Fibroblast of skin of left quadriceps (primary cell): ENCODE measurements at regions not wholly inside any gene's neighbourhood (a gene's known extent, or its start where the extent isn't known, plus 50 kb on each side); places are given as distances from the start of the nearest gene placed in this dataset.
"Not testable (repeated sequence)": the region's sequence is repeated elsewhere in the genome, so short reads cannot be mapped to it uniquely, and the experiment has no call there.

Experiments used
- DNase-seq, 2 experiments: peaks; one replicate each; pipeline ENCODE4 v3.0.0-alpha.2; 2013; ENCODE audit warnings: low read depth in 2 of 2

GRCh38 chr1:48084826-48085225 is 87.6 kb upstream of the TRABD2B start:
- DNase-seq = no peak

- no peak for DNase-seq
Measured at GRCh38 chr1:48082271-48082962, 85.2 kb upstream of the TRABD2B start.

DNA sequence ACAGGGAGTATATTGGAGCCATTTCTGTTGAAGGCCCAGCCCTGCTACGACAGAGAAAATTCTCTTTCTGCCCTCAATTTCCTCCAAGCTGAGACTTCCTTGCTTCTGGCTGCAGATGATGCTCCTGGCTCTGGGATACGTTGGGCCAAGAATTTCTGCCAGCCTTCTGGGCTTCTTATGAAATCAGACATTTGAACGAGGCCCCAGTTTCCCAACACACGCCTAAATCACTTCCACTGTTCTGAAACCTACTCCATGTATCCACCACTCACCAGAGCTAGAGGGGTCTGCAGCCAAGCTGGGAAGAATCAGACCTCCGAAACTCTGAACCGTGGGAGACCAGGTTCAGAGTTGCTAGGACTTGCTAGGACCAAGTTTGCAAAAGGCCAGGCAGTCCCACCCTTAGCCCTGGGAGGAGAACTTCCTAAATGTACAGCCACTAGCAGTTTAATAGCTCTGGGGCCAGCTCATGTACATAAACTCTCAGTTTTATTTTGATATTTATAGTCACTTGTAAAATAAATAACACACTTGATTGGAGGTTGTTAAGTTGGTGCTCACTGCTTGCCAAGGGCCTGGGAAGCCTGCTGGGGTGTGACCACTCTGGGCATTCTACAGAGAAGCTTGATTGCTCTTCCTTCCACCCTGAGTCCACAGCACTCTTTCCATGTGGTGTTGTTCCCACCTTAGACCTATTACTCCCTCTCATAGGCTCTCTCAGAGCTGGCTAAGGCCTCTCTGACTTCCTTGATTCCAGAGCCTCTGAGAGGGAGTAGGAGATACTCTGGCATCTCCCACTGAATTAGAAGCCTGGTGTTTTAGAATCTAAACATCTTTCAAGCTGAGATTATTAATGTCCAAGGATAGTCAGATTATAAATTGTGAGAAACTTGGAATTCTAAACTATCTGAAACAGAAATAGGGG is 83.4 kb upstream of the TRABD2B start:
- no peak for DNase-seq

- no peak for DNase-seq
Measured at GRCh38 chr1:48079096-48079495, 81.9 kb upstream of the TRABD2B start.

- DNase-seq = no peak
Measured at GRCh38 chr1:48077795-48078222, 80.6 kb upstream of the TRABD2B start.

- no peak for DNase-seq
Measured at GRCh38 chr1:48076017-48076416, 78.8 kb upstream of the TRABD2B start.

- no peak for DNase-seq
Measured at GRCh38 chr1:48073798-48074530, 76.8 kb upstream of the TRABD2B start.

GRCh38 chr1:48071513-48071912 is 74.3 kb upstream of the TRABD2B start:
- no peak for DNase-seq

DNA sequence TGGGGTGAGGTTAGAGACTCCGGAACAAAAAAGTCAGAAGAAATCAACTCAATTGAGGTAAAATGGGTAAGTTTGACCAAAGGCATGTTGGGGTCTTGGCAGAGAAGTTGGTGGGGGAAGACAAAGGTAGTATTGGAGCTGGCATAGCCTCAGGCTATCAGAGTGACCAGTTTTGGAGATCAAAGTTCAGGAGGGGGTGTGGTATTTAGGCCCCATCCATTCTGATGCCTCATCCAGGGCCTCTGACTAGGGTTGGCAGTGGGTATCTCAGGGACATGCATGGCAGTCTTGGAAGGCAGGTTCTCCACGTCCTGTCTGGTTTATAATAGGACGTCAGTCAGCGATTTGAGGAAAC is 73.2 kb upstream of the TRABD2B start:
- DNase-seq = no peak

GRCh38 chr1:48069662-48070395 is 72.6 kb upstream of the TRABD2B start:
- no peak for DNase-seq

DNA sequence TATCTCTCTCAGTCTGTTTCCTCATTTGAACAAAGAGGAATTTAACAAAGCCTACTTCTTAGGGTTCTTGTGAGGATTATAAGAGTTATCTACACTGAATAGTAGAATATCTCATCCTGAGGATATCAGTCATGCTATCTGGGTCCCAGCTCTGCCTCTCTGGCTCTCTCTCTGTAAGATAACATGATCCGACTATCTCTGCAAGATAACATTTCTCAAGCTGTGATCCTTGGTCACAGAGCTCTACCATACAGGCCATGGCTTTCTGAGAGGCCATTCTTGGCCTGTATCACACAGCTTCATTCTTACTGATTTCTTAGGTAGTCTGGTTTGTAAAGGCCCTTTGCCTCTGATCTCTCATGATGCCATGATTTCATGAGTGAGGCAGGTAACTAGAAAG is 71.0 kb upstream of the TRABD2B start:
- DNase-seq = no peak

DNA sequence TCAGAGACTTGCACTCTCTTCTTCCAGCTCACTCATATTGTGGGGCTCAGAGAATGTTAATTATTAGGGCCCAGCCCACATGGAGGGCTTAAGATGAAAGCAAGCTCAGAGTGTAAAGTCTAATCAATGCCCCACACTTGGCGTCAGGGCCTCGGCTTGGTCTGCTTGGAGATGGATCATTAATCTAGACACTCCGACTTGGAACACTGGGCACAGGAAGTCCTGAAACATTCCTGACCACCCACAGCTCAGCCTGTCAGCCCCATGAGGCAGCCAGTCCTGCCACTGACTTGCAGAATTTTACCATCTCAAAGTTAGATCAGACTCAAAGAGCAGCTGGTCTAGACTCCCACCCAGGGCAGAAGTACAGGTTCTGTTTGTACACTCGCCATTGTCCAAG is 69.8 kb upstream of the TRABD2B start:
- DNase-seq = no peak

- not testable (repeated sequence) for DNase-seq
Measured at GRCh38 chr1:48064693-48065092, 67.5 kb upstream of the TRABD2B start.

GRCh38 chr1:48062353-48062752 is 65.2 kb upstream of the TRABD2B start:
- DNase-seq = no peak

DNA sequence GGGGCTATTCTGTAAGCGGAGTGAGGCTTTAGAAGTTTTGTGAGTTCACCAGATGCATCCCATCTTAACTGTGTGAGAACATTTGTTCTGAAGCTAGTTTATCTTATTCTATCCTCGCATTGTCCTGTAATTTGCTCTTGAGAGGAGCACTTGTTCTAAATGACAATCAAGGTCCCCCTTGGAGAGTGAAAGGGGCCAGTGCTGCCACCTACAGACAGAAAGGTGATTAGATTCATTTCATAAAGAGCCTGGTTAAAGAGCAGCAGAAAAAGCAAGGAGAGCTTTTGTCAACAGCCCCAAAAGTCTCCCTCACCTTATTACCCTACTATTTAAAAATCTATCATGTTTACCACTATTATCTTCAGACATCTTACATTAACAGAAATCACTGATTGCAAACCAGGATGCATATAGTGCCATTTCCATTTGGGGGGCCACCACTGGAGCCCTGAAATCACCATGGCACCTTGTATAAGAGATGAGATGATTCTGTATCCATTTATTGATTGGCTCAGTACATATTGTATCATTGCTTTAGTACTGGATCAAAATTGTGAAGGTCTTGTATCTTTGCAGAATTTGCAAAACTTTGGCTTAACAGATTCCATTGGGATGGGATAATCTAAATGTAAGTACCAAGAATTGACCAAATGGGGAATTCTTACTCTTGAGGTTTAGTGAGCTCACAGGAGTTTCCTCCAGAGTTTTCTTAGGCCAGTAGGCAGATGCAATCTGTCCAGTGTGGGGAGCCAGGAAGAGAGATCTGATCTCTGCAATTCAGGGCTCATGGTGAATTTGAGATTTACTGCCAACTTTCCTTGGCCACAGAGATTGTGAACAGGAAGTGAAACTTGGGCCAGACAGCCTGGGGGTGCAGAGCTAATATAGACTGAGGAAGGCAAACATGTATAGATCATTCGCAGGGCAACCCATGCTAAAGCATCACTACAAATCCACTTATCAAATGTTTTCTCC is 64.3 kb upstream of the TRABD2B start:
- peak in 1 of 2 experiments; percentile 18 for DNase-seq

DNA sequence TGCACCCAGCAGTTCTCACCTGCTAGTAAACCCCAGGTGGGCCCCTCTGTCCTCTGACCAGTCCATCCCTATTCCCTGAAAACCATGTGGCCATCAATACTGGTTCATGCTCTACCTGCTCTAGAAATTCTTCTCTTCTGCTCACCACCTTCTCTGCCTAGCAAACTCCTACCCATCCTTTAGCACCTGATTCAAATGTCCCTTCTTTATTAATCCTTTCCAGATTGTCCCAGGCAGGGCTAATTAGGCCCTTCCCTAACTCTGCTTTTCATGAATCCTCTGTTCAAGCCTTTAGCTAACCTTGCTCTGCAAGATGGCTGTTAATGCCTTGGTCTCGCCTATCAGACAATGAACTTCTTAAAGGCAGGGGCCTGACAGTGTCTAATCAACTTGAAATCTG is 62.1 kb upstream of the TRABD2B start:
- DNase-seq = no peak

DNA sequence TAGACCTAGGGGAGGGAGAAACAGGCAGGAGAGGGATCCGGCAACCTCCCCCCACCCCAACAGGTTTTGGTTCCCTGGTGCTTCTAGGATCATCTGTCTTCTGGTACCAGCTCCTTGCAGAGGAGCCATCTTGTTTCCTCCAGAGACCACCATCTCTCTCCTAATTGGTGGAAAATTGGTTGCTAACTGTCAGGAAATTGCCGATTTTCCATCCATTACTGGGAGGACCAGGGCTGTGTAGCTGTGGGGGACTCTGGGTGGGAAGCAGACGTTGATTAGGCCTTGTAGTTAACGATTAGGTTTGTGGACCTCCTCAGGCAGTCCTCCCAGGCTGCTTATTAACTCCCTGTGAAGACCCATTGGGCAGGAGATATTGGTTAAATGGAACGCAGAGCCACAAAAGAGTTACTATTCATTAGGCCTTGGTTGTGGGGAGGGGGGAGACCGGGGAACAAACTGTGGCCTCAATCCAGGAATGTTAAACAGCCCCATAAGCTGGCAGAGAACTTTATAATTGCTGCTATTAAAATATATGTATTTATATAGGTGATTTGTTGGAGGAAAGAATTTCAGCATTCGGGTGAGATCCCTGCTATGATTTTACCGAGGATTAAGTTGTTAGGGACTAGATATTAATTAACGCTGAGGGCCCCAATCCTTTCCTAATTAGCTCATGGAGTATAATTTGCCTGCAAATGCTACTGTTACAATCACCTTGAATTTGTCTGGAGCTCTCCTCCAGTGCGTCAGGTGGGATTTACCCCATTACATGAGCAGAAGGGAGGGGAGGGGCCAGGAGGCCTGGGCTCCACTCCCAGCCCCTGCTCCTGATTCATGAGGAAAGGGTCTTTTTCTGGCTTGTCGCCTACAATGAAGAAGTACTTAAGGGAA is 61.2 kb upstream of the TRABD2B start:
- no peak for DNase-seq

DNA sequence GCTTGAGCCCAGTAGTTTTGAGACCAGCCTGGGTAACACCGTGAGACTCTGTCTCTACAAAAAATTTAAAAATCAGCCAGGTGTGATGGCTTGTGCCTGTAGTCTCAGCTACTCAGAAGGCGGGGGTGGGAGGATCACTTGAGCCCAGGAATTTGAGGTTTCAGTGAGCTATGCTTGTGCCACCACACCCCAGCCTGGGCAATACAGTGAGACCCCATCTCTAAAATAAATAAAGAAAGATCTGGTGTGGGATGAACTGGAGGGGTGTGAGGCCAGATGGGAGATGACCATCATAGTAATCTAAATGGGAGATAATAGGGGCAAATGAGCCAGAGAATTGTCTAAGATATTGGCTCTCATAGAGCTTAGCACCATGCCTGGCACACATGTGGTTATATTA is 60.1 kb upstream of the TRABD2B start:
- no peak for DNase-seq
